ENCODE measurements at regions not wholly inside any gene's neighbourhood (a gene's known extent, or its start where the extent isn't known, plus 50 kb on each side); places are given as distances from the start of the nearest gene placed in this dataset.

- no peak overlapping the region for H3K27ac ChIP-seq
- in situ Hi-C loops (cut with MboI; ENCODE audit: low pct_ligation_motif_present in 1 of 4, low pct_unique_long_range_greater_than_20kb in 1 of 4, low sequenced_read_pairs in 3 of 4) = no loop called here
- no peak for TF ChIP-seq POLR2AphosphoS5 (IDR thresholded peaks at IDR 0.05)
- no peak for TF ChIP-seq POLR2A (IDR thresholded peaks at IDR 0.05)
- TF ChIP-seq EP300 (IDR thresholded peaks at IDR 0.05; ENCODE audit: low read depth) = no peak
- TF ChIP-seq CTCF (IDR thresholded peaks at IDR 0.05) = no peak
- peaks cover 6 to 10% of the 10 kb centered on the region in 2 donors for H3K9me3 ChIP-seq
- 73 to 76% methylated on average over 2 of the region's 2 CpGs for WGBS, 2 donors (ENCODE audit: low coverage in 1 of 2)
- H3K4me3 ChIP-seq = no peak overlapping the region
- no peaks in the 10 kb centered on the region for H3K36me3 ChIP-seq
- H3K27me3 ChIP-seq = no peaks in the 10 kb centered on the region
- intact Hi-C loops (cut with DNase I; ENCODE audit: low total_unique reads) = no loop called here
- H3K4me1 ChIP-seq = no peaks in the 10 kb centered on the region
- no peak for DNase-seq
Observed at GRCh38 chr3:174749143-174749542, 110.0 kb upstream of the NAALADL2 start.

GRCh38 chr3:174755833-174756829, 103.0 kb upstream of the NAALADL2 start:
- no peak for TF ChIP-seq POLR2A (IDR thresholded peaks at IDR 0.05)
- no peak for TF ChIP-seq POLR2AphosphoS5 (IDR thresholded peaks at IDR 0.05)
- no peak for TF ChIP-seq EP300 (IDR thresholded peaks at IDR 0.05; ENCODE audit: low read depth)
- TF ChIP-seq CTCF (IDR thresholded peaks at IDR 0.05) = no peak
- H3K4me3 ChIP-seq = no peak overlapping the region
- H3K27me3 ChIP-seq = no peaks in the 10 kb centered on the region
- 76 to 78% methylated on average over 5 to 6 of the region's 6 CpGs for WGBS, 2 donors (ENCODE audit: low coverage in 1 of 2)
- no peaks in the 10 kb centered on the region for H3K9me3 ChIP-seq
- no peak for DNase-seq
- intact Hi-C loops (cut with DNase I; ENCODE audit: low total_unique reads) (no loop called here), in situ Hi-C loops (cut with MboI; ENCODE audit: low pct_ligation_motif_present in 1 of 4, low pct_unique_long_range_greater_than_20kb in 1 of 4, low sequenced_read_pairs in 3 of 4) (no loop called here)
- no peaks in the 10 kb centered on the region for H3K36me3 ChIP-seq
- no peak overlapping the region for H3K27ac ChIP-seq
- no peaks in the 10 kb centered on the region for H3K4me1 ChIP-seq

GRCh38 chr3:174758943-174759342, 100.2 kb upstream of the NAALADL2 start:
- in situ Hi-C loops (cut with MboI; ENCODE audit: low pct_ligation_motif_present in 1 of 4, low pct_unique_long_range_greater_than_20kb in 1 of 4, low sequenced_read_pairs in 3 of 4) = no loop called here
- TF ChIP-seq EP300 (IDR thresholded peaks at IDR 0.05; ENCODE audit: low read depth) (no peak), POLR2A (IDR thresholded peaks at IDR 0.05) (no peak)
- Histone ChIP-seq H3K9me3 (no peaks in the 10 kb centered on the region), H3K27ac (no peak overlapping the region), H3K36me3 (no peaks in the 10 kb centered on the region), H3K27me3 (no peaks in the 10 kb centered on the region), H3K4me3 (no peak overlapping the region), H3K4me1 (no peaks in the 10 kb centered on the region)
- DNase-seq = no peak
- intact Hi-C loops (cut with DNase I; ENCODE audit: low total_unique reads) = no loop called here

- no peak for DNase-seq
- Histone ChIP-seq H3K9me3 (no peaks in the 10 kb centered on the region), H3K27me3 (no peaks in the 10 kb centered on the region), H3K36me3 (no peaks in the 10 kb centered on the region), H3K27ac (no peak overlapping the region), H3K4me1 (no peaks in the 10 kb centered on the region), H3K4me3 (no peak overlapping the region)
- TF ChIP-seq POLR2A (IDR thresholded peaks at IDR 0.05) (no peak), EP300 (IDR thresholded peaks at IDR 0.05; ENCODE audit: low read depth) (no peak), POLR2AphosphoS5 (IDR thresholded peaks at IDR 0.05) (no peak), CTCF (IDR thresholded peaks at IDR 0.05) (no peak)
- in situ Hi-C loops (cut with MboI; ENCODE audit: low pct_ligation_motif_present in 1 of 4, low pct_unique_long_range_greater_than_20kb in 1 of 4, low sequenced_read_pairs in 3 of 4) (no loop called here), intact Hi-C loops (cut with DNase I; ENCODE audit: low total_unique reads) (no loop called here)
- WGBS, 2 donors (ENCODE audit: low coverage in 1 of 2) = 74 to 75% methylated on average over 5 of the region's 5 CpGs
Observed at GRCh38 chr3:174767406-174767805, 91.7 kb upstream of the NAALADL2 start.

All from transverse colon (tissue), 4 donors.